GM23248 (cell line): ENCODE measurements at regions not wholly inside any gene's neighbourhood (a gene's known extent, or its start where the extent isn't known, plus 50 kb on each side); places are given as distances from the start of the nearest gene placed in this dataset.

ENCODE experiments used
- EZH2 ChIP-seq: fragments of 200-600 bp; sonication (generic); IDR thresholded peaks from 2 replicates; pipeline ENCODE4 v1.6.1; 2018; ENCODE audit warnings: antibody characterized with exemption, mild to moderate bottlenecking; ENCODE audit not compliant: insufficient read depth, poor library complexity, severe bottlenecking
- EZH2phosphoT487 ChIP-seq: fragments of 200-600 bp; sonication (generic); IDR thresholded peaks from 2 replicates; pipeline ENCODE4 v1.6.1; 2018; ENCODE audit warnings: antibody characterized with exemption, moderate library complexity, mild to moderate bottlenecking, low read depth; ENCODE audit not compliant: insufficient read depth

- TF ChIP-seq EZH2 (no peak), EZH2phosphoT487 (no peak)
Measured at GRCh38 chr3:144801890-144802289, 830.3 kb downstream of the DIPK2A start.
